HL-60 (cell line): ENCODE measurements at regions not wholly inside any gene's neighbourhood (a gene's known extent, or its start where the extent isn't known, plus 50 kb on each side); places are given as distances from the start of the nearest gene placed in this dataset.
A peak's percentile ranks its signal among the peaks of the same experiment; 100 is the strongest.

Source experiments
- DNase-seq, 2 experiments: peaks; one replicate each; pipeline ENCODE4 v3.0.0-alpha.2; 2010 to 2020; ENCODE audit warnings: low read depth in 1 of 2, low spot score in 1 of 2
- H3K27ac ChIP-seq: fragments of 250-450 bp; sonication (Bioruptor Pico); replicated peaks from 2 replicates; pipeline ENCODE4 v1.5.1; 2020; ENCODE audit warnings: mild to moderate bottlenecking, moderate library complexity
- H3K27me3 ChIP-seq: fragments of 250-450 bp; sonication (Bioruptor Pico); 2 replicates; pipeline ENCODE4 v1.5.1; 2021; ENCODE audit warnings: mild to moderate bottlenecking, moderate library complexity; ENCODE audit not compliant: insufficient read depth, poor library complexity, severe bottlenecking
- H3K4me3 ChIP-seq: replicated peaks from 2 replicates; pipeline ENCODE4 v1.5.1; 2011; ENCODE audit warnings: mild to moderate bottlenecking, control low read depth, low read length; ENCODE audit not compliant: insufficient read depth
- CTCF ChIP-seq: IDR thresholded peaks from one replicate; pipeline ENCODE4 v1.5.1; 2011; ENCODE audit warnings: low read length, control low read depth, inconsistent platforms; ENCODE audit not compliant: insufficient read depth
- GABPA ChIP-seq: IDR thresholded peaks from 2 replicates; pipeline ENCODE4 v1.6.1; 2012; ENCODE audit warnings: low read depth
- POLR2AphosphoS5 ChIP-seq: IDR thresholded peaks from 2 replicates; pipeline ENCODE4 v1.6.1; 2012; ENCODE audit warnings: low read depth
- REST ChIP-seq: IDR thresholded peaks from 2 replicates; pipeline ENCODE4 v1.6.1; 2012; ENCODE audit warnings: low read depth; ENCODE audit not compliant: insufficient replicate concordance
- SPI1 ChIP-seq: IDR thresholded peaks from 2 replicates; pipeline ENCODE4 v1.6.1; 2012; ENCODE audit warnings: low read depth, mild to moderate bottlenecking, borderline replicate concordance

GRCh38 chr7:68461430-68461829 lies 1136.8 kb upstream of the AUTS2 start:
- DNase-seq, result no peak
- H3K27me3 ChIP-seq, result no peaks in the 10 kb centered on the region
- no peak overlapping the region for H3K4me3 ChIP-seq
- TF ChIP-seq POLR2AphosphoS5 (no peak), SPI1 (no peak), REST (no peak), CTCF (no peak), GABPA (no peak)
- H3K27ac ChIP-seq, result no peak overlapping the region

GRCh38 chr7:68470836-68471435 lies 1127.3 kb upstream of the AUTS2 start:
- Histone ChIP-seq H3K27ac (no peak overlapping the region), H3K27me3 (no peaks in the 10 kb centered on the region), H3K4me3 (no peak overlapping the region)
- TF ChIP-seq GABPA (no peak), CTCF (no peak), SPI1 (no peak), REST (no peak), POLR2AphosphoS5 (no peak)
- no peak for DNase-seq

GRCh38 chr7:68472688-68473087 lies 1125.6 kb upstream of the AUTS2 start:
- H3K27ac ChIP-seq, result no peak overlapping the region
- no peaks in the 10 kb centered on the region for H3K27me3 ChIP-seq
- TF ChIP-seq POLR2AphosphoS5 (no peak), SPI1 (peak; percentile 67; the same call in 1 of the 2 replicates)
- DNase-seq, result peak in 1 of 2 experiments; percentile 17
- H3K4me3 ChIP-seq, result no peak overlapping the region

- no peak for DNase-seq
- TF ChIP-seq SPI1 (no peak), CTCF (no peak), REST (no peak), GABPA (no peak), POLR2AphosphoS5 (no peak)
- Histone ChIP-seq H3K4me3 (no peak overlapping the region), H3K27ac (no peak overlapping the region), H3K27me3 (no peaks in the 10 kb centered on the region)
Observed at GRCh38 chr7:68474661-68475216, 1123.5 kb upstream of the AUTS2 start.
